ENCODE measurements at regions not wholly inside any gene's neighbourhood (a gene's known extent, or its start where the extent isn't known, plus 50 kb on each side); places are given as distances from the start of the nearest gene placed in this dataset.

GRCh38 chr5:91670122-91670521 is 287.0 kb upstream of the ARRDC3 start:
- TF ChIP-seq, protein P1, sequence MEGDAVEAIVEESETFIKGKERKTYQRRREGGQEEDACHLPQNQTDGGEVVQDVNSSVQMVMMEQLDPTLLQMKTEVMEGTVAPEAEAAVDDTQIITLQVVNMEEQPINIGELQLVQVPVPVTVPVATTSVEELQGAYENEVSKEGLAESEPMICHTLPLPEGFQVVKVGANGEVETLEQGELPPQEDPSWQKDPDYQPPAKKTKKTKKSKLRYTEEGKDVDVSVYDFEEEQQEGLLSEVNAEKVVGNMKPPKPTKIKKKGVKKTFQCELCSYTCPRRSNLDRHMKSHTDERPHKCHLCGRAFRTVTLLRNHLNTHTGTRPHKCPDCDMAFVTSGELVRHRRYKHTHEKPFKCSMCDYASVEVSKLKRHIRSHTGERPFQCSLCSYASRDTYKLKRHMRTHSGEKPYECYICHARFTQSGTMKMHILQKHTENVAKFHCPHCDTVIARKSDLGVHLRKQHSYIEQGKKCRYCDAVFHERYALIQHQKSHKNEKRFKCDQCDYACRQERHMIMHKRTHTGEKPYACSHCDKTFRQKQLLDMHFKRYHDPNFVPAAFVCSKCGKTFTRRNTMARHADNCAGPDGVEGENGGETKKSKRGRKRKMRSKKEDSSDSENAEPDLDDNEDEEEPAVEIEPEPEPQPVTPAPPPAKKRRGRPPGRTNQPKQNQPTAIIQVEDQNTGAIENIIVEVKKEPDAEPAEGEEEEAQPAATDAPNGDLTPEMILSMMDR (conservative IDR thresholded peaks at IDR 0.05 in 1 of 2, IDR thresholded peaks at IDR 0.05 in 1 of 2; ENCODE audit: extremely low read depth in 1 of 2, insufficient read depth in 1 of 2, low read depth in 1 of 2, low read length in 2 of 2): no peak
- TF ChIP-seq EZH2 (IDR thresholded peaks at IDR 0.05; ENCODE audit: borderline replicate concordance, low read length): no peak
